Adrenal gland (tissue), 9 donors: ENCODE measurements at regions not wholly inside any gene's neighbourhood (a gene's known extent, or its start where the extent isn't known, plus 50 kb on each side); places are given as distances from the start of the nearest gene placed in this dataset.

Experiments used
- DNase-seq, 7 donors: peaks; one replicate each; pipeline ENCODE4 v3.0.0-alpha.2; 2019 to 2020
- H3K27ac ChIP-seq, 5 donors: fragments of 200-600 bp; sonication (generic) in 4 of 5; 1 replicate in 3 of 5; 2 replicates in 2 of 5; pipeline versions ENCODE4 v1.5.1 to v1.8.0; 2016 to 2020; ENCODE audit warnings: mild to moderate bottlenecking in 1 of 5
- H3K27me3 ChIP-seq: fragments of 200-600 bp; 2 replicates; pipeline ENCODE4 v1.8.0; 2021
- H3K36me3 ChIP-seq, 2 donors: fragments of 200-600 bp; replicated peaks in 1 of 2; 1 replicate in 1 of 2; 2 replicates in 1 of 2; pipeline versions ENCODE4 v1.5.1 to v1.8.0; 2018 to 2022
- H3K4me1 ChIP-seq, 2 donors: fragments of 200-600 bp; replicated peaks in 1 of 2; 1 replicate in 1 of 2; 2 replicates in 1 of 2; pipeline versions ENCODE4 v1.5.1 to v1.8.0; 2018 to 2021
- H3K4me3 ChIP-seq, 4 donors: fragments of 200-600 bp; sonication (generic) in 3 of 4; one replicate each; pipeline ENCODE4 v1.5.1; 2016 to 2018
- H3K9me3 ChIP-seq, 3 donors: fragments of 200-600 bp; sonication (generic) in 1 of 3; replicated peaks in 1 of 3; 1 replicate in 2 of 3; 2 replicates in 1 of 3; pipeline versions ENCODE4 v1.5.1 to v1.8.0; 2016 to 2021
- CTCF ChIP-seq, 6 experiments: fragments of 450-650 bp in 4 of 6; fragments of 200-600 bp in 2 of 6; sonication (generic) in 1 of 6; IDR thresholded peaks; 1 replicate in 5 of 6; 2 replicates in 1 of 6; pipeline versions ENCODE4 v1.5.1 to v1.8.0; 2016 to 2021; ENCODE audit warnings: antibody characterized with exemption in 6 of 6, mild to moderate bottlenecking in 2 of 6, moderate library complexity in 1 of 6
- POLR2A ChIP-seq, 2 donors: fragments of 450-650 bp; IDR thresholded peaks; one replicate each; pipeline ENCODE4 v1.6.1; 2017; ENCODE audit warnings: antibody characterized with exemption in 2 of 2, mild to moderate bottlenecking in 2 of 2, moderate library complexity in 1 of 2
- WGBS, 4 donors: extraction: QIAGEN DNeasy Blood & Tissue Kit in 2 of 4; methylation state at CpG; one replicate each; pipeline versions ENCODE4 v1.1.5 to v1.1.7; 2013 to 2017; 5-methylcytosine and 5-hydroxymethylcytosine counted together
- intact Hi-C, 2 donors: fragments of 100-400 bp; cut with DNase I; formaldehyde crosslinking; loops; one replicate each; pipeline versions ENCODE4 v1.14.1 to v1.15.0; 2022 to 2023
- donor health status: healthy with polysubstance abuse.
- donor health status: Bipolar disorder and iron deficiency.
- donor health status: DM: yes; HTN: yes; CAD: no.
- donor health status: DM: no; HTN: no; CAD: no.
- donor health status: DM: no; HTN: no; CAD: no.

- H3K9me3 ChIP-seq: no peaks in the 10 kb centered on the region
- H3K4me3 ChIP-seq: no peak overlapping the region
- DNase-seq: no peak
- no peak overlapping the region for H3K27ac ChIP-seq
- H3K4me1 ChIP-seq: no peaks in the 10 kb centered on the region
- H3K27me3 ChIP-seq: no peaks in the 10 kb centered on the region
- H3K36me3 ChIP-seq: no peaks in the 10 kb centered on the region
- TF ChIP-seq POLR2A (IDR thresholded peaks at IDR 0.05) (no peak), CTCF (IDR thresholded peaks at IDR 0.05) (no peak)
- 75 to 80% (median 79%) methylated on average over 4 of the region's 4 CpGs for WGBS, 4 donors
- intact Hi-C loops: loop anchor here (5.0 to 10.0 kb wide), 2 partner anchors 280 to 282 kb away; no protein-coding TSS in a partner anchor
Observed at GRCh38 chr6:148182378-148182777, 160.3 kb upstream of the SASH1 start.

GRCh38 chr6:148183776-148184175, 158.9 kb upstream of the SASH1 start:
- Histone ChIP-seq H3K9me3 (no peaks in the 10 kb centered on the region), H3K27ac (no peak overlapping the region), H3K4me1 (no peaks in the 10 kb centered on the region), H3K4me3 (no peak overlapping the region), H3K36me3 (no peaks in the 10 kb centered on the region), H3K27me3 (no peaks in the 10 kb centered on the region)
- DNase-seq: no peak
- TF ChIP-seq POLR2A (IDR thresholded peaks at IDR 0.05) (no peak), CTCF (IDR thresholded peaks at IDR 0.05) (no peak)
- intact Hi-C loops: loop anchor here (5.0 to 10.0 kb wide), 2 partner anchors 279 to 281 kb away; no protein-coding TSS in a partner anchor
- 70 to 71% (median 70%) methylated on average over 2 of the region's 2 CpGs for WGBS, 4 donors

- Histone ChIP-seq H3K4me3 (no peak overlapping the region), H3K36me3 (no peaks in the 10 kb centered on the region), H3K27me3 (no peaks in the 10 kb centered on the region), H3K4me1 (no peaks in the 10 kb centered on the region), H3K27ac (no peak overlapping the region), H3K9me3 (no peaks in the 10 kb centered on the region)
- no peak for DNase-seq
- intact Hi-C loops: loop anchor here in 1 of 2 donors (10.0 kb wide), 1 partner anchor 278 kb away; no protein-coding TSS in a partner anchor
- TF ChIP-seq POLR2A (IDR thresholded peaks at IDR 0.05) (no peak), CTCF (IDR thresholded peaks at IDR 0.05) (no peak)
- WGBS, 4 donors: 82 to 86% (median 84%) methylated on average over 5 of the region's 5 CpGs
Observed at GRCh38 chr6:148186916-148187315, 155.7 kb upstream of the SASH1 start.

- TF ChIP-seq CTCF (IDR thresholded peaks at IDR 0.05) (no peak), POLR2A (IDR thresholded peaks at IDR 0.05) (no peak)
- no peak overlapping the region for H3K4me3 ChIP-seq
- H3K27ac ChIP-seq: no peak overlapping the region
- intact Hi-C loops: no loop called here
- no peaks in the 10 kb centered on the region for H3K36me3 ChIP-seq
- WGBS, 4 donors: 85 to 96% (median 93%) methylated on average over 4 of the region's 4 CpGs
- H3K4me1 ChIP-seq: no peaks in the 10 kb centered on the region
- no peaks in the 10 kb centered on the region for H3K9me3 ChIP-seq
- H3K27me3 ChIP-seq: no peaks in the 10 kb centered on the region
- DNase-seq: no peak
Observed at GRCh38 chr6:148192310-148192709, 150.3 kb upstream of the SASH1 start.
